ENCODE measurements at regions not wholly inside any gene's neighbourhood (a gene's known extent, or its start where the extent isn't known, plus 50 kb on each side); places are given as distances from the start of the nearest gene placed in this dataset.

- no peak for TF ChIP-seq TAF1 (conservative IDR thresholded peaks at IDR 0.05)
- TF ChIP-seq CTCF (IDR thresholded peaks at IDR 0.05; ENCODE audit: low read depth, low read length, missing input control): no peak
- TF ChIP-seq NR2F2 (IDR thresholded peaks at IDR 0.05): no peak
- TF ChIP-seq REST (IDR thresholded peaks at IDR 0.05): no peak
Measured at GRCh38 chr12:92035477-92035876, 110.2 kb downstream of the BTG1 start.

Measured in liver (tissue), 3 donors.